ENCODE measurements at regions not wholly inside any gene's neighbourhood (a gene's known extent, or its start where the extent isn't known, plus 50 kb on each side); places are given as distances from the start of the nearest gene placed in this dataset.

GRCh38 chr2:204454672-204455380 is 90.4 kb upstream of the PARD3B start:
- 94 to 95% methylated on average over 6 of the region's 6 CpGs for WGBS, 2 donors

GRCh38 chr2:204468746-204469429 is 76.4 kb upstream of the PARD3B start:
- intact Hi-C loops (cut with DNase I) = no loop called here
- H3K27ac ChIP-seq = no peak overlapping the region
- H3K4me3 ChIP-seq = no peak overlapping the region
- no peaks in the 10 kb centered on the region for H3K36me3 ChIP-seq
- DNase-seq = no peak
- TF ChIP-seq POLR2AphosphoS5 (IDR thresholded peaks at IDR 0.05) = no peak
- TF ChIP-seq POLR2A (IDR thresholded peaks at IDR 0.05) = no peak
- TF ChIP-seq CTCF (IDR thresholded peaks at IDR 0.05) = no peak
- no peak for TF ChIP-seq EP300 (IDR thresholded peaks at IDR 0.05)
- H3K9me3 ChIP-seq = no peaks in the 10 kb centered on the region
- WGBS, 2 donors = 68 to 73% methylated on average over 4 of the region's 4 CpGs
- no peaks in the 10 kb centered on the region for H3K27me3 ChIP-seq
- H3K4me1 ChIP-seq = peaks cover 0 to 16% (median 7%) of the 10 kb centered on the region in 4 donors

More at GRCh38 chr2:204454672-204455380, 90.4 kb upstream of the PARD3B start:
- no peaks in the 10 kb centered on the region for H3K27me3 ChIP-seq
- peaks cover 0 to 58% (median 50%) of the 10 kb centered on the region in 4 donors for H3K4me1 ChIP-seq
- H3K4me3 ChIP-seq = no peak overlapping the region
- DNase-seq = no peak
- peak overlapping the region; percentile 78 to 90 (median 86) for H3K27ac ChIP-seq
- H3K9me3 ChIP-seq = no peaks in the 10 kb centered on the region
- intact Hi-C loops (cut with DNase I) = loop anchor here (5.0 kb wide), 2 partner anchors 87 to 1227 kb away; partner anchors contain the start of gene NRP2
- TF ChIP-seq POLR2AphosphoS5 (IDR thresholded peaks at IDR 0.05) (no peak), POLR2A (IDR thresholded peaks at IDR 0.05) (no peak), EP300 (IDR thresholded peaks at IDR 0.05) (no peak), CTCF (IDR thresholded peaks at IDR 0.05) (no peak)
- no peaks in the 10 kb centered on the region for H3K36me3 ChIP-seq

- intact Hi-C loops (cut with DNase I) = no loop called here
- Histone ChIP-seq H3K27me3 (no peaks in the 10 kb centered on the region), H3K27ac (no peak overlapping the region), H3K4me3 (no peak overlapping the region), H3K4me1 (peaks cover 0 to 16% (median 7%) of the 10 kb centered on the region in 4 donors), H3K36me3 (no peaks in the 10 kb centered on the region), H3K9me3 (no peaks in the 10 kb centered on the region)
- 92 to 95% methylated on average over 4 of the region's 4 CpGs for WGBS, 2 donors
- DNase-seq = no peak
- no peak for TF ChIP-seq POLR2A (IDR thresholded peaks at IDR 0.05)
- no peak for TF ChIP-seq POLR2AphosphoS5 (IDR thresholded peaks at IDR 0.05)
- TF ChIP-seq CTCF (IDR thresholded peaks at IDR 0.05) = no peak
- no peak for TF ChIP-seq EP300 (IDR thresholded peaks at IDR 0.05)
Observed at GRCh38 chr2:204470178-204470620, 75.1 kb upstream of the PARD3B start.

- DNase-seq = no peak
- Histone ChIP-seq H3K27ac (no peak overlapping the region), H3K27me3 (no peaks in the 10 kb centered on the region), H3K36me3 (no peaks in the 10 kb centered on the region), H3K4me1 (peaks cover 0 to 16% (median 7%) of the 10 kb centered on the region in 4 donors), H3K9me3 (no peaks in the 10 kb centered on the region), H3K4me3 (no peak overlapping the region)
- WGBS, 2 donors = 91 to 93% methylated on average over 5 of the region's 5 CpGs
- intact Hi-C loops (cut with DNase I) = no loop called here
- TF ChIP-seq CTCF (IDR thresholded peaks at IDR 0.05) = no peak
- no peak for TF ChIP-seq POLR2A (IDR thresholded peaks at IDR 0.05)
- no peak for TF ChIP-seq POLR2AphosphoS5 (IDR thresholded peaks at IDR 0.05)
- TF ChIP-seq EP300 (IDR thresholded peaks at IDR 0.05) = no peak
Observed at GRCh38 chr2:204470621-204471196, 74.6 kb upstream of the PARD3B start.
